CD4-positive, alpha-beta T cell treated with Interleukin-17A for 4 hours (primary cell): ENCODE measurements at regions not wholly inside any gene's neighbourhood (a gene's known extent, or its start where the extent isn't known, plus 50 kb on each side); places are given as distances from the start of the nearest gene placed in this dataset.
"Not testable (repeated sequence)": the region's sequence is repeated elsewhere in the genome, so short reads cannot be mapped to it uniquely, and the experiment has no call there.

Experiments
- DNase-seq: peaks from one replicate; pipeline ENCODE4 v3.0.0-alpha.2; 2020; ENCODE audit warnings: mixed read lengths

- DNase-seq = no peak
Measured at GRCh38 chr7:89934101-89934500, 220.2 kb upstream of the STEAP1 start.

GRCh38 chr7:89943525-89944050 lies 210.7 kb upstream of the STEAP1 start:
- DNase-seq = no peak

GRCh38 chr7:89958525-89959068 lies 195.7 kb upstream of the STEAP1 start:
- no peak for DNase-seq

- DNase-seq = no peak
Measured at GRCh38 chr7:89966067-89966664, 188.1 kb upstream of the STEAP1 start.

GRCh38 chr7:89975577-89975976 lies 178.7 kb upstream of the STEAP1 start:
- no peak for DNase-seq

- no peak for DNase-seq
Measured at GRCh38 chr7:89987665-89988064, 166.6 kb upstream of the STEAP1 start.

- no peak for DNase-seq
Measured at GRCh38 chr7:89988074-89988473, 166.2 kb upstream of the STEAP1 start.

- DNase-seq = no peak
Measured at GRCh38 chr7:89989454-89989853, 164.8 kb upstream of the STEAP1 start.

- DNase-seq = no peak
Measured at GRCh38 chr7:89994483-89994882, 159.8 kb upstream of the STEAP1 start.

- DNase-seq = no peak
Measured at GRCh38 chr7:89998554-89998953, 155.7 kb upstream of the STEAP1 start.

GRCh38 chr7:90005836-90006235 lies 148.4 kb upstream of the STEAP1 start:
- no peak for DNase-seq

GRCh38 chr7:90007001-90007654 lies 147.1 kb upstream of the STEAP1 start:
- DNase-seq = no peak

- DNase-seq = no peak
Measured at GRCh38 chr7:90007831-90008230, 146.4 kb upstream of the STEAP1 start.

- DNase-seq = no peak
Measured at GRCh38 chr7:90022213-90022612, 132.1 kb upstream of the STEAP1 start.

- no peak for DNase-seq
Measured at GRCh38 chr7:90025771-90026170, 128.5 kb upstream of the STEAP1 start.

GRCh38 chr7:90033850-90034249 lies 120.4 kb upstream of the STEAP1 start:
- no peak for DNase-seq

GRCh38 chr7:90053094-90053493 lies 101.2 kb upstream of the STEAP1 start:
- DNase-seq = no peak

GRCh38 chr7:90061077-90061476 lies 93.2 kb upstream of the STEAP1 start:
- no peak for DNase-seq

GRCh38 chr7:90064370-90064769 lies 89.9 kb upstream of the STEAP1 start:
- no peak for DNase-seq

GRCh38 chr7:90067171-90067570 lies 87.1 kb upstream of the STEAP1 start:
- DNase-seq = no peak

- not testable (repeated sequence) for DNase-seq
Measured at GRCh38 chr7:90070238-90070637, 84.0 kb upstream of the STEAP1 start.

- DNase-seq = no peak
Measured at GRCh38 chr7:90078921-90079320, 75.3 kb upstream of the STEAP1 start.

GRCh38 chr7:90081621-90082020 lies 72.6 kb upstream of the STEAP1 start:
- no peak for DNase-seq

GRCh38 chr7:90092506-90092905 lies 61.8 kb upstream of the STEAP1 start:
- no peak for DNase-seq
